OCI-LY7 (cell line): ENCODE measurements at regions not wholly inside any gene's neighbourhood (a gene's known extent, or its start where the extent isn't known, plus 50 kb on each side); places are given as distances from the start of the nearest gene placed in this dataset.

Experiments used
- BruUV-seq: library from RNA; stranded (reverse); fragments of 400-500 nt; replicated peaks from 2 replicates; lab custom pipeline; 2021; lab: Mats Ljungman, UMichigan
- CTCF ChIA-PET: fragments of 300-600 bp; sonication (Branson Sonifier 250); formaldehyde crosslinking; loops from one replicate; lab custom pipeline; 2022; ENCODE audit warnings: antibody characterized with exemption; ENCODE audit not compliant: unreplicated experiment; lab: Charles Lee
- POLR2A ChIA-PET: fragments of 300-600 bp; sonication (Branson Sonifier 250); formaldehyde crosslinking; loops from one replicate; lab custom pipeline; 2022; ENCODE audit warnings: antibody characterized with exemption; lab: Charles Lee
- DNase-seq: peaks from one replicate; pipeline ENCODE4 v3.0.0-alpha.2; 2015; ENCODE audit warnings: low spot score
- H2AFZ ChIP-seq: fragments of 200-600 bp; sonication (generic), shearing (Covaris generic); 2 replicates; pipeline ENCODE4 v1.6.1; 2014; ENCODE audit warnings: mild to moderate bottlenecking, antibody characterized with exemption, low read length, moderate library complexity
- H3K27ac ChIP-seq: fragments of 200-600 bp; sonication (generic); 2 replicates; pipeline ENCODE4 v1.5.1; 2014; ENCODE audit warnings: mixed run types, low read depth, mild to moderate bottlenecking, moderate library complexity, low read length, inconsistent platforms; ENCODE audit not compliant: poor library complexity, severe bottlenecking
- H3K36me3 ChIP-seq: fragments of 200-600 bp; sonication (generic); 2 replicates; pipeline ENCODE4 v1.6.1; 2014; ENCODE audit warnings: mild to moderate bottlenecking, antibody characterized with exemption, low read length, moderate library complexity, mixed read lengths; ENCODE audit not compliant: insufficient read depth
- H3K4me1 ChIP-seq: fragments of 200-600 bp; sonication (generic); 2 replicates; pipeline ENCODE4 v1.5.1; 2014; ENCODE audit warnings: mild to moderate bottlenecking, low read length; ENCODE audit not compliant: insufficient read depth, poor library complexity, severe bottlenecking
- H3K4me2 ChIP-seq: fragments of 200-600 bp; sonication (generic); 2 replicates; pipeline ENCODE4 v1.6.1; 2014; ENCODE audit warnings: mild to moderate bottlenecking, low read length
- H3K4me3 ChIP-seq: fragments of 200-600 bp; sonication (generic); 2 replicates; pipeline ENCODE4 v1.5.1; 2014; ENCODE audit warnings: mild to moderate bottlenecking, low read depth, low read length; ENCODE audit not compliant: poor library complexity, severe bottlenecking
- H3K79me2 ChIP-seq: fragments of 200-600 bp; sonication (generic); 2 replicates; pipeline ENCODE4 v1.6.1; 2016; ENCODE audit warnings: low read depth, mild to moderate bottlenecking, low read length, moderate library complexity, mixed read lengths; ENCODE audit not compliant: insufficient read depth
- H3K9me2 ChIP-seq: fragments of 200-600 bp; sonication (generic); 2 replicates; pipeline ENCODE4 v1.6.1; 2016; ENCODE audit warnings: mild to moderate bottlenecking, low read length, mixed read lengths; ENCODE audit not compliant: insufficient read depth
- H3K9me3 ChIP-seq: fragments of 200-600 bp; sonication (generic); 2 replicates; pipeline ENCODE4 v1.6.1; 2014; ENCODE audit warnings: mild to moderate bottlenecking, mixed run types, low read length, mixed read lengths
- H4K20me1 ChIP-seq: fragments of 200-600 bp; sonication (generic); 2 replicates; pipeline ENCODE4 v1.6.1; 2014; ENCODE audit warnings: mild to moderate bottlenecking, antibody characterized with exemption, low read length, moderate library complexity, mixed read lengths; ENCODE audit not compliant: insufficient read depth
- CTCF ChIP-seq: fragments of 200-600 bp; sonication (generic); conservative IDR thresholded peaks from 2 replicates; pipeline ENCODE4 v1.5.1; 2014; ENCODE audit warnings: mild to moderate bottlenecking, antibody characterized with exemption, low read length, moderate library complexity, mixed read lengths
- EZH2phosphoT487 ChIP-seq: fragments of 200-600 bp; sonication (generic); IDR thresholded peaks from 2 replicates; pipeline ENCODE4 v1.6.1; 2018; ENCODE audit warnings: low read depth, borderline replicate concordance, mild to moderate bottlenecking, mixed run types, antibody characterized with exemption, low read length, moderate library complexity, mixed read lengths
- intact Hi-C: fragments of 100-400 bp; cut with micrococcal nuclease; formaldehyde crosslinking; loops from one replicate; pipeline ENCODE4 v1.10.0; 2022; ENCODE audit not compliant: unreplicated experiment

- H3K9me2 ChIP-seq, result no peaks in the 10 kb centered on the region
- H2AFZ ChIP-seq, result no peak overlapping the region
- no peaks in the 10 kb centered on the region for H3K4me1 ChIP-seq
- no peaks in the 10 kb centered on the region for H3K36me3 ChIP-seq
- CTCF ChIA-PET, result no interaction called here
- POLR2A ChIA-PET, result interaction anchor here (0.5 to 0.7 kb wide), 4 partner anchors 21 to 1260 kb away, joined by 3 to 4 read pairs (median 3); no protein-coding TSS in a partner anchor
- H3K4me2 ChIP-seq, result no peak overlapping the region
- no peaks in the 10 kb centered on the region for H3K79me2 ChIP-seq
- H4K20me1 ChIP-seq, result no peaks in the 10 kb centered on the region
- TF ChIP-seq CTCF (no peak), EZH2phosphoT487 (no peak)
- no peaks in the 10 kb centered on the region for H3K9me3 ChIP-seq
- DNase-seq, result no peak
- H3K4me3 ChIP-seq, result no peak overlapping the region
- no peak overlapping the region for H3K27ac ChIP-seq
- BruUV-seq, result no TSS peak
- intact Hi-C loops, result no loop called here
Observed at GRCh38 chr3:66153481-66154443, 67.0 kb upstream of the SLC25A26 start.

DNA sequence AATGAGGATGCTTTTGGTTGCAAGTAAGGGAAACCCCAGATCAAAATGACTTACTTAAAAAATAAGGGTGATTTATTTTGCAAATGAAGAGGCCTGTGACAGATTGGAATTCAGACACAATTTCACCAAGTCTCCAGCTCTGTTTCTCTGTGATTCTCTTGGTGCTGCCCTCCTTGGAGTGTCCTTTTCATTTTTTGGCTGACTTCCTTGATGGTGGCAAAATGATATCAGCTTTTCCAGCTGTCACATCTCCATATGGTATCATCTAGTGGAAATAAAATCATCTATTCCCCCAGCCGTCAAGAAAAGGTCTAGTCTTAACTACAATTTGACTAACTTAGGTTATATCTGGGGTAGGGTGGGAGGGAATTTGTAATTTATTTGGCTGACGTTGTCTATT lies 68.5 kb upstream of the SLC25A26 start:
- ChIA-PET CTCF (no interaction called here), POLR2A (no interaction called here)
- no peaks in the 10 kb centered on the region for H3K79me2 ChIP-seq
- no peak overlapping the region for H2AFZ ChIP-seq
- TF ChIP-seq EZH2phosphoT487, result no peak
- TF ChIP-seq CTCF, result no peak
- no peak overlapping the region for H3K4me3 ChIP-seq
- no peaks in the 10 kb centered on the region for H4K20me1 ChIP-seq
- H3K36me3 ChIP-seq, result no peaks in the 10 kb centered on the region
- H3K9me3 ChIP-seq, result no peaks in the 10 kb centered on the region
- no peaks in the 10 kb centered on the region for H3K9me2 ChIP-seq
- H3K27ac ChIP-seq, result no peak overlapping the region
- no TSS peak for BruUV-seq
- H3K4me2 ChIP-seq, result no peak overlapping the region
- H3K4me1 ChIP-seq, result no peaks in the 10 kb centered on the region
- intact Hi-C loops, result no loop called here
- DNase-seq, result no peak

DNA sequence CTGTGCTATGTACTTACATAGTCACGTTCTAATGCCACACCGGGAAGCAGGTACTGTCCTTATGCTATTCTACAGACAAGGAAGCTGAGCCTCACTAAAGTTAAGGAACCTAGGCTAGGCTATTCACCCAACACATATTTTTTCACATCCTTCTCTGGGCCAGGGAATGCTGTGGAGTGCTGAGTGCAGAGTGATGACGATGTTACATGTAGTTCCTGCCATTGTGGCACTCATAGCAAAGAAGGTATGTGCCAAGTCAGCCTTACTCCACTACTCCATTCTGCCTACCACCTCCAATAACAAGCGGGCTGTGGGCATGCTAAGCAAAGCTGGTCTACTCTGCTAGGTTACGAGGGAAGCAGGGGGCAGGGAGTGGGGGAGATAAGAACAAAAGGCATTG lies 69.8 kb upstream of the SLC25A26 start:
- Histone ChIP-seq H3K9me2 (no peaks in the 10 kb centered on the region), H3K4me3 (no peak overlapping the region), H3K27ac (no peak overlapping the region), H4K20me1 (no peaks in the 10 kb centered on the region), H3K36me3 (no peaks in the 10 kb centered on the region), H3K9me3 (no peaks in the 10 kb centered on the region), H3K4me1 (no peaks in the 10 kb centered on the region), H2AFZ (no peak overlapping the region), H3K4me2 (no peak overlapping the region), H3K79me2 (no peaks in the 10 kb centered on the region)
- BruUV-seq, result no TSS peak
- CTCF ChIA-PET, result no interaction called here
- POLR2A ChIA-PET, result no interaction called here
- DNase-seq, result no peak
- no peak for TF ChIP-seq CTCF
- intact Hi-C loops, result no loop called here
